ENCODE measurements at regions not wholly inside any gene's neighbourhood (a gene's known extent, or its start where the extent isn't known, plus 50 kb on each side); places are given as distances from the start of the nearest gene placed in this dataset.
"Not testable (repeated sequence)": the region's sequence is repeated elsewhere in the genome, so short reads cannot be mapped to it uniquely, and the experiment has no call there.

DNA sequence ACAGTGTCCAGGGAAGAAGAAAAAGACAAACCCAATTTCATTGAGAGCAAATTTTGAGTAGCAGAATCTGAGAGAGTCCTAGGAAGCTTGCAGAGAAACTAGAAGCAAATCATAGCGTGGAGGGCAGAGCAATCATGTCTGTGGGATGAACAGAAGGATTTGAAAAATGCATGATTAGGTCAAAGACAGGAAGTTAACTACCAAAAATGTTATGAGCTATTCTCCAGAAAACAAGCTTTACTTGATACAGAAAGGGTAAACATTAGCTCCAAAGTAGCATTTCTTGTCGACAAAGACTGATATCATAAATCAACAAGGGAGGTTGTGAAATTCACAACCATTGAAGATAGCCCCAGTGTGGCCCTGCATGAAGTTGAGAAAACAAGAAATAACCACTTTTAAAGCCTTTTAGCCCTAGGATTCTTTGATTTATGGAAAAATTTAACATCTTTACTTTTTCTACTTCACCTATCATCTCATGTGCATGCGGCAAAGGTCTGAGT, 97.7 kb upstream of the MEGF10 start:
- Histone ChIP-seq H3K36me3 (replicated peaks; ENCODE audit: insufficient read depth, low read length) (no peaks in the 10 kb centered on the region), H3K9ac (ENCODE audit: low read length) (no peak overlapping the region), H3K4me2 (ENCODE audit: low read depth, low read length) (no peak overlapping the region), H3K79me2 (ENCODE audit: low read length) (no peaks in the 10 kb centered on the region), H3K27me3 (replicated peaks; ENCODE audit: insufficient read depth, low read length) (no peaks in the 10 kb centered on the region), H4K20me1 (ENCODE audit: insufficient read depth, low read length) (no peaks in the 10 kb centered on the region), H2AFZ (ENCODE audit: low read length) (no peak overlapping the region), H3K9me2 (replicated peaks; ENCODE audit: insufficient read depth, low read length) (no peaks in the 10 kb centered on the region), H3F3A (ENCODE audit: insufficient read depth, low read length) (no peaks in the 10 kb centered on the region), H3K27ac (ENCODE audit: low read length) (no peak overlapping the region), H3K9me3 (replicated peaks; ENCODE audit: insufficient read depth, low read length) (no peaks in the 10 kb centered on the region), H3K4me1 (ENCODE audit: low read length) (no peaks in the 10 kb centered on the region), H3K4me3 (ENCODE audit: low read length) (no peak overlapping the region)
- TF ChIP-seq CTCF (IDR thresholded peaks at IDR 0.05; ENCODE audit: low read length) (no peak), EZH2 (optimal IDR thresholded peaks at IDR 0.05; ENCODE audit: low read depth, low read length) (no peak), EZH2phosphoT487 (IDR thresholded peaks at IDR 0.05; ENCODE audit: low read length) (no peak)
- no peak for DNase-seq

DNA sequence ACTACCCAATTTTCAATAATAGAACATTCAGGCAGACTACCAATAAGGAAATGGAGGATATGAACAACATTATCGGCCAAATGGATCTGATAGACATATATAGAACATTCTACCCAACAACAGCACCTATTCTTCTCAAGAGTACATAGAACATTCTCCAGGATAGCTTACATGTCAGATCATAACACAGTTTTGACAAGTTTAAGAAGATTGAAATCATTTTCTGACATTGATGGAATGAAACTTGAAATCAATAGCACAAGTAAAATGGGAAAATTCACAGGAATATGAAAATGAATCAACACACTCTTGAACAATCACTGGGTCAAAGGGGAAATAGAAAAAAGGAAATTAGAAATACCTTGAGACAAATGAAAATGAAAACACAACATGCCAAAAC, 94.6 kb upstream of the MEGF10 start:
- H3K4me3 ChIP-seq (ENCODE audit: low read length): no peak overlapping the region
- no peaks in the 10 kb centered on the region for H4K20me1 ChIP-seq (ENCODE audit: insufficient read depth, low read length)
- H3K9me2 ChIP-seq (replicated peaks; ENCODE audit: insufficient read depth, low read length): no peaks in the 10 kb centered on the region
- no peaks in the 10 kb centered on the region for H3K79me2 ChIP-seq (ENCODE audit: low read length)
- H3K9ac ChIP-seq (ENCODE audit: low read length): no peak overlapping the region
- no peak overlapping the region for H3K27ac ChIP-seq (ENCODE audit: low read length)
- no peak for DNase-seq
- no peaks in the 10 kb centered on the region for H3K4me1 ChIP-seq (ENCODE audit: low read length)
- H3K36me3 ChIP-seq (replicated peaks; ENCODE audit: insufficient read depth, low read length): no peaks in the 10 kb centered on the region
- H3F3A ChIP-seq (ENCODE audit: insufficient read depth, low read length): no peaks in the 10 kb centered on the region
- H3K4me2 ChIP-seq (ENCODE audit: low read depth, low read length): no peak overlapping the region
- H3K27me3 ChIP-seq (replicated peaks; ENCODE audit: insufficient read depth, low read length): no peaks in the 10 kb centered on the region
- TF ChIP-seq CTCF (IDR thresholded peaks at IDR 0.05; ENCODE audit: low read length) (no peak), EZH2phosphoT487 (IDR thresholded peaks at IDR 0.05; ENCODE audit: low read length) (no peak), EZH2 (optimal IDR thresholded peaks at IDR 0.05; ENCODE audit: low read depth, low read length) (no peak)
- H3K9me3 ChIP-seq (replicated peaks; ENCODE audit: insufficient read depth, low read length): no peaks in the 10 kb centered on the region
- H2AFZ ChIP-seq (ENCODE audit: low read length): no peak overlapping the region

DNA sequence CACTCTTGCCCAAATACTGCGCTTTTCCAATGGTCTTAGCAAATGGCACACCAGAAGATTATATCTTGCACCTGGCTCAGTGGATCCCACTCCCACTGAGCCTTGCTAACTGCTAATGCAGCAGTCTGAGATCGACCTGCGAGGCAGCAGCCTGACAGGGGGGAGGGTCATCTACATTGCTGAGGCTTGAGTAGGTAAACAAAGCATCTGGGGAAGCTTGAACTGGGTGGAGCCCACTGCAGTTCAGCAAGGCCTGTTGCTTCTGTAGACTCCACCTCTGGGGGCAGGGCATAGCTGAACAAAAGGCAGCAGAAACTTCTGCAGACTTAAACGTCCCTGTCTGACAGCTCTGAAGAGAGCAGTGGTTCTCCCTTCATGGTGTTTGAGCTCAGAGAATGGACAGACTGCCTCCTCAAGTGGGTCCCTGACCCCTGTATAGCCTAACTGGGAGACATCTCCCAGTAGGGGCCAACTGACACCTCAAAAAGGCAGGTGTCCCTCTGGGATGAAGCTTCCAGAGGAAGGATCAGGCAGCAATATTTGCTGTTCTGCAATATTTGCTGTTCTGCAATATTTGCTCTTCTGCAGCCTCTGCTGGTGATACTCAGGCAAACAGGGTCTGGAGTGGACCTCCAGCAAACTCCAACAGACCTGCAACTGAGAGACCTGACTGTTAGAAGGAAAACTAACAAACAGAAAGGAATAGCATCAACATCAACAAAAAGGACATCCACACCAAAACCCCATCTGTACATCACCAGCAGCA, 93.0 kb upstream of the MEGF10 start:
- not testable (repeated sequence) for H3F3A ChIP-seq (ENCODE audit: insufficient read depth, low read length); H3K27ac ChIP-seq (ENCODE audit: low read length); H3K4me2 ChIP-seq (ENCODE audit: low read depth, low read length); H3K9me2 ChIP-seq (replicated peaks; ENCODE audit: insufficient read depth, low read length); H3K9me3 ChIP-seq (replicated peaks; ENCODE audit: insufficient read depth, low read length); H4K20me1 ChIP-seq (ENCODE audit: insufficient read depth, low read length); H3K9ac ChIP-seq (ENCODE audit: low read length); H2AFZ ChIP-seq (ENCODE audit: low read length); H3K4me1 ChIP-seq (ENCODE audit: low read length); DNase-seq; H3K79me2 ChIP-seq (ENCODE audit: low read length); H3K36me3 ChIP-seq (replicated peaks; ENCODE audit: insufficient read depth, low read length); H3K27me3 ChIP-seq (replicated peaks; ENCODE audit: insufficient read depth, low read length); H3K4me3 ChIP-seq (ENCODE audit: low read length)

GRCh38 chr5:127202738-127203137, 87.9 kb upstream of the MEGF10 start:
- not testable (repeated sequence) for H3K27ac ChIP-seq (ENCODE audit: low read length); H3K9ac ChIP-seq (ENCODE audit: low read length); H3K9me2 ChIP-seq (replicated peaks; ENCODE audit: insufficient read depth, low read length); H3K4me2 ChIP-seq (ENCODE audit: low read depth, low read length); H3K4me3 ChIP-seq (ENCODE audit: low read length); H3K36me3 ChIP-seq (replicated peaks; ENCODE audit: insufficient read depth, low read length); H3K9me3 ChIP-seq (replicated peaks; ENCODE audit: insufficient read depth, low read length); H3K79me2 ChIP-seq (ENCODE audit: low read length); H3F3A ChIP-seq (ENCODE audit: insufficient read depth, low read length); DNase-seq; H2AFZ ChIP-seq (ENCODE audit: low read length); H4K20me1 ChIP-seq (ENCODE audit: insufficient read depth, low read length); H3K27me3 ChIP-seq (replicated peaks; ENCODE audit: insufficient read depth, low read length)
- peaks cover 14% of the 10 kb centered on the region for H3K4me1 ChIP-seq (ENCODE audit: low read length)

Data from MM.1S (cell line).